HEK293 (cell line): ENCODE measurements at regions not wholly inside any gene's neighbourhood (a gene's known extent, or its start where the extent isn't known, plus 50 kb on each side); places are given as distances from the start of the nearest gene placed in this dataset.

Source experiments
- CTCF ChIA-PET: fragments of 350-600 bp; formaldehyde crosslinking; extraction: SDS; loops from one replicate; lab custom pipeline; 2021; ENCODE audit warnings: antibody characterized with exemption; lab: Yijun Ruan, JAX
- POLR2A ChIA-PET: fragments of 300-600 bp; formaldehyde crosslinking; extraction: SDS; loops from one replicate; lab custom pipeline; 2020; ENCODE audit warnings: antibody characterized with exemption, inconsistent platforms; lab: Yijun Ruan, JAX
- H3K27ac ChIP-seq: fragments of 200-500 bp; sonication (Bioruptor generic); 2 replicates; pipeline ENCODE4 v1.5.1; 2014; ENCODE audit warnings: low read depth, low read length, control low read depth, inconsistent platforms; ENCODE audit errors: extremely low read depth
- H3K36me3 ChIP-seq, 2 experiments: fragments of 200-500 bp in 1 of 2; sonication (Bioruptor generic) in 1 of 2; 1 replicate in 1 of 2; 2 replicates in 1 of 2; pipeline ENCODE4 v1.5.1; 2014 to 2017; ENCODE audit warnings: inconsistent platforms in 2 of 2, low read length in 2 of 2; ENCODE audit not compliant: control insufficient read depth in 2 of 2, insufficient read depth in 1 of 2
- H3K4me1 ChIP-seq: fragments of 200-500 bp; sonication (Bioruptor generic); 2 replicates; pipeline ENCODE4 v1.5.1; 2014; ENCODE audit warnings: mild to moderate bottlenecking, low read length, inconsistent platforms; ENCODE audit not compliant: control insufficient read depth, insufficient read depth
- H3K4me3 ChIP-seq: 2 replicates; pipeline ENCODE4 v1.5.1; 2011; ENCODE audit warnings: low read depth, mild to moderate bottlenecking, control low read depth, low read length, moderate library complexity
- H3K9me3 ChIP-seq: fragments of 200-500 bp; sonication (Bioruptor generic); 2 replicates; pipeline ENCODE4 v1.5.1; 2014; ENCODE audit warnings: low read depth, low read length, inconsistent platforms; ENCODE audit not compliant: control insufficient read depth, insufficient read depth
- GLI4 ChIP-seq: fragments of 450-650 bp; formaldehyde crosslinking; IDR thresholded peaks from 2 replicates; pipeline ENCODE4 v1.5.1; 2016; ENCODE audit warnings: missing biosample characterization, missing genetic modification characterization
- KLF7 ChIP-seq: fragments of 450-650 bp; formaldehyde crosslinking; IDR thresholded peaks from 2 replicates; pipeline ENCODE4 v1.5.1; 2016; ENCODE audit warnings: missing biosample characterization, missing genetic modification characterization, borderline replicate concordance
- KLF8 ChIP-seq: fragments of 450-650 bp; formaldehyde crosslinking; IDR thresholded peaks from 2 replicates; pipeline ENCODE4 v1.5.1; 2016; ENCODE audit warnings: missing biosample characterization, missing genetic modification characterization
- MEIS1 ChIP-seq: sonication (generic); formaldehyde crosslinking; IDR thresholded peaks from 2 replicates; pipeline ENCODE4 v1.8.1; 2022; ENCODE audit warnings: missing genetic modification reagents, mild to moderate bottlenecking, borderline replicate concordance
- OVOL3 ChIP-seq: fragments of 450-650 bp; formaldehyde crosslinking; IDR thresholded peaks from 2 replicates; pipeline ENCODE4 v1.5.1; 2016; ENCODE audit warnings: missing biosample characterization, missing genetic modification characterization
- TSHZ1 ChIP-seq: fragments of 450-650 bp; formaldehyde crosslinking; IDR thresholded peaks from 2 replicates; pipeline ENCODE4 v1.5.1; 2016; ENCODE audit warnings: missing biosample characterization, missing genetic modification characterization, borderline replicate concordance
- ZBTB48 ChIP-seq: fragments of 450-650 bp; formaldehyde crosslinking; IDR thresholded peaks from 2 replicates; pipeline ENCODE4 v1.5.1; 2016; ENCODE audit warnings: missing biosample characterization, missing genetic modification characterization
- ZBTB6 ChIP-seq: fragments of 450-650 bp; formaldehyde crosslinking; IDR thresholded peaks from 2 replicates; pipeline ENCODE4 v1.5.1; 2017; ENCODE audit warnings: missing biosample characterization, missing genetic modification characterization
- ZNF157 ChIP-seq: fragments of 450-650 bp; formaldehyde crosslinking; IDR thresholded peaks from 2 replicates; pipeline ENCODE4 v1.5.1; 2016; ENCODE audit warnings: missing biosample characterization, missing genetic modification characterization
- ZNF169 ChIP-seq: fragments of 450-650 bp; formaldehyde crosslinking; IDR thresholded peaks from 2 replicates; pipeline ENCODE4 v1.5.1; 2016; ENCODE audit warnings: missing biosample characterization, missing genetic modification characterization
- ZNF24 ChIP-seq: fragments of 450-650 bp; formaldehyde crosslinking; IDR thresholded peaks from 2 replicates; pipeline ENCODE4 v1.5.1; 2016; ENCODE audit warnings: missing biosample characterization, missing genetic modification characterization
- ZNF335 ChIP-seq: fragments of 450-650 bp; formaldehyde crosslinking; conservative IDR thresholded peaks from 2 replicates; pipeline ENCODE4 v1.5.1; 2016; ENCODE audit warnings: missing biosample characterization, missing genetic modification characterization
- ZNF394 ChIP-seq: fragments of 450-650 bp; formaldehyde crosslinking; IDR thresholded peaks from 2 replicates; pipeline ENCODE4 v1.5.1; 2016; ENCODE audit warnings: missing biosample characterization, missing genetic modification characterization, mild to moderate bottlenecking, moderate library complexity, borderline replicate concordance
- ZNF398 ChIP-seq: fragments of 450-650 bp; formaldehyde crosslinking; IDR thresholded peaks from 2 replicates; pipeline ENCODE4 v1.5.1; 2017; ENCODE audit warnings: missing biosample characterization, missing genetic modification characterization
- ZNF510 ChIP-seq: fragments of 450-650 bp; formaldehyde crosslinking; IDR thresholded peaks from 2 replicates; pipeline ENCODE4 v1.5.1; 2018; ENCODE audit warnings: mild to moderate bottlenecking, missing genetic modification characterization, missing biosample characterization; ENCODE audit not compliant: insufficient replicate concordance
- ZNF530 ChIP-seq: fragments of 450-650 bp; formaldehyde crosslinking; IDR thresholded peaks from 2 replicates; pipeline ENCODE4 v1.5.1; 2016; ENCODE audit warnings: low read depth, missing biosample characterization, missing genetic modification characterization
- ZNF549 ChIP-seq: fragments of 450-650 bp; IDR thresholded peaks from 2 replicates; pipeline ENCODE4 v1.5.1; 2018; ENCODE audit warnings: missing biosample characterization, missing genetic modification characterization, mild to moderate bottlenecking, inconsistent platforms, moderate library complexity
- ZNF561 ChIP-seq: fragments of 450-650 bp; IDR thresholded peaks from 2 replicates; pipeline ENCODE4 v1.5.1; 2018; ENCODE audit warnings: missing biosample characterization, missing genetic modification characterization, borderline replicate concordance
- ZNF621 ChIP-seq: fragments of 450-650 bp; formaldehyde crosslinking; IDR thresholded peaks from 2 replicates; pipeline ENCODE4 v1.5.1; 2017; ENCODE audit warnings: missing biosample characterization, missing genetic modification characterization
- ZNF660 ChIP-seq: fragments of 450-650 bp; IDR thresholded peaks from 2 replicates; pipeline ENCODE4 v1.5.1; 2018; ENCODE audit warnings: missing biosample characterization, mild to moderate bottlenecking, missing genetic modification characterization
- ZNF692 ChIP-seq: fragments of 450-650 bp; formaldehyde crosslinking; IDR thresholded peaks from 2 replicates; pipeline ENCODE4 v1.5.1; 2016; ENCODE audit warnings: missing biosample characterization, missing genetic modification characterization
- ZNF777 ChIP-seq: fragments of 450-650 bp; formaldehyde crosslinking; IDR thresholded peaks from 2 replicates; pipeline ENCODE4 v1.5.1; 2017; ENCODE audit warnings: missing biosample characterization, missing genetic modification characterization, borderline replicate concordance
- ZNF785 ChIP-seq: fragments of 450-650 bp; formaldehyde crosslinking; IDR thresholded peaks from 2 replicates; pipeline ENCODE4 v1.5.1; 2016; ENCODE audit warnings: missing biosample characterization, missing genetic modification characterization
- ZNF792 ChIP-seq: fragments of 450-650 bp; formaldehyde crosslinking; IDR thresholded peaks from 2 replicates; pipeline ENCODE4 v1.5.1; 2016; ENCODE audit warnings: missing biosample characterization, missing genetic modification characterization

GRCh38 chr18:68283834-68284233 lies 431.1 kb downstream of the TMX3 start (continued):
- no peak for TF ChIP-seq ZNF335

GRCh38 chr18:68282232-68282631 lies 432.7 kb downstream of the TMX3 start:
- H3K4me3 ChIP-seq, result no peak overlapping the region
- ChIA-PET POLR2A (no interaction called here), CTCF (no interaction called here)
- no peaks in the 10 kb centered on the region for H3K9me3 ChIP-seq
- TF ChIP-seq ZNF169, result no peak
- no peak for TF ChIP-seq KLF7 (tag by site-specific recombination)
- TF ChIP-seq OVOL3, result no peak
- no peak for TF ChIP-seq ZNF785 (tag by site-specific recombination)
- no peak for TF ChIP-seq ZNF621
- no peak for TF ChIP-seq ZNF157 (tag by site-specific recombination)
- H3K27ac ChIP-seq, result no peak overlapping the region
- no peaks in the 10 kb centered on the region for H3K36me3 ChIP-seq
- H3K4me1 ChIP-seq, result no peaks in the 10 kb centered on the region

GRCh38 chr18:68275616-68276015 lies 439.3 kb downstream of the TMX3 start:
- Histone ChIP-seq H3K9me3 (no peaks in the 10 kb centered on the region), H3K4me1 (no peaks in the 10 kb centered on the region), H3K27ac (no peak overlapping the region), H3K4me3 (no peak overlapping the region), H3K36me3 (no peaks in the 10 kb centered on the region)
- TF ChIP-seq ZNF660 (no peak), ZBTB48 (no peak), ZNF792 (tag by site-specific recombination) (no peak), ZNF692 (tag by site-specific recombination) (no peak), ZNF561 (tag by site-specific recombination) (no peak), ZNF24 (tag by site-specific recombination) (no peak), ZBTB6 (tag by site-specific recombination) (no peak), ZNF510 (tag by site-specific recombination) (no peak), KLF8 (tag by site-specific recombination) (no peak), GLI4 (no peak)
- ChIA-PET CTCF (no interaction called here), POLR2A (no interaction called here)

- Histone ChIP-seq H3K4me1 (no peaks in the 10 kb centered on the region), H3K36me3 (no peaks in the 10 kb centered on the region), H3K27ac (no peak overlapping the region), H3K4me3 (no peak overlapping the region), H3K9me3 (no peaks in the 10 kb centered on the region)
- ChIA-PET POLR2A (no interaction called here), CTCF (no interaction called here)
- TF ChIP-seq TSHZ1 (tag by site-specific recombination) (no peak), ZNF549 (tag by site-specific recombination) (no peak), ZNF398 (no peak), ZNF530 (tag by site-specific recombination) (no peak), ZNF777 (tag by site-specific recombination) (no peak), ZNF394 (tag by site-specific recombination) (no peak), MEIS1 (CRISPR knock-in tag) (no peak)
Measured at GRCh38 chr18:68270017-68270416, 444.9 kb downstream of the TMX3 start.
